Activated CD4-positive, alpha-beta T cell treated with anti-CD3 and anti-CD28 coated beads, Interleukin-2, Interleukin-4, amounts not matched to agents 100 ng/mL and 50 ng/mL, durations not matched to agents 16 hours and 8 hours (primary cell): ENCODE measurements at regions not wholly inside any gene's neighbourhood (a gene's known extent, or its start where the extent isn't known, plus 50 kb on each side); places are given as distances from the start of the nearest gene placed in this dataset.
"Not testable (repeated sequence)": the region's sequence is repeated elsewhere in the genome, so short reads cannot be mapped to it uniquely, and the experiment has no call there.

Source experiments
- DNase-seq: peaks from one replicate; pipeline ENCODE4 v3.0.0-alpha.2; 2020; ENCODE audit warnings: low spot score

GRCh38 chr3:28575746-28576613, 227.4 kb upstream of the AZI2 start:
- no peak for DNase-seq

GRCh38 chr3:28576614-28577200, 228.1 kb upstream of the AZI2 start:
- DNase-seq, result no peak

GRCh38 chr3:28577941-28578500, 229.4 kb upstream of the AZI2 start:
- DNase-seq, result no peak

DNA sequence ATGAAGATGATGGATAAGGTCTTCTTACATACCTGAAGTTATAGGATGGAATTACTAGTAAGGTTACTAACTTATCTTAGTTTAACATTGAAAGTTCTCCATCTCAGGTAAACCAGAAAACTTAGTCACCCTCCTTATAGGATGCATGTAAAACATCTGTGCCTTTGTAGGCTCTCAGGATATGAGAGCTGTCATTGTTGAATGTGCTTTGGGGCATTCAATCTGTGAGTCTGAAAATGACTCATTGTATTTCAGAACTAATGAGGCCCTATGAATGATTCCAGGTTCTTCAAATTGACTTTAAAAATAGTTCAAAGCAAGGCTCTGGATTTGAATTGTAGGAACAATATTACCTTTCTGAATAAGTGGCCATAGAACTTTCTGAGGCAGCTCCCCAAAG, 237.7 kb upstream of the AZI2 start:
- DNase-seq, result no peak

GRCh38 chr3:28587723-28588122, 239.1 kb upstream of the AZI2 start:
- no peak for DNase-seq

DNA sequence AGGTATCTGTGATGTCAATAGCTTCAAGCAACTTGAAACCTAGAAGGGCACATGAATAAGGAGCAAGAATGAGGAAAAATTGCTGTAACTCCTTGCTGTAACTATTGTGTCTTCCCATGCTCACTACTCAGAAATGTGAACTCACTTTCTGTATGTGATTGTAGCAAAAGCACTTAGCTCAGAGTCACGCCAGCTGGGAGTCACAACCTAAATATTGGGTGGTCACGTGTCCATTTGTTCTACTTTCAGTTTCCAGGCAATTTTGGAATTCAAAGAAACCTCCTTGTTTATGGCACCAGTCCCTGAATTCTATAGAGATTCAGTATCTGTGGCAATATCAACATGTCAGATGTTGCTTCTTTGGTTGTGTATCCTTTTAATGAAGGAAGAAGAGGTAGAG, 241.6 kb upstream of the AZI2 start:
- DNase-seq, result no peak

- DNase-seq, result no peak
Measured at GRCh38 chr3:28590860-28591259, 242.2 kb upstream of the AZI2 start.

- no peak for DNase-seq
Measured at GRCh38 chr3:28595372-28595771, 246.7 kb upstream of the AZI2 start.

- no peak for DNase-seq
Measured at GRCh38 chr3:28597452-28597851, 248.8 kb upstream of the AZI2 start.

- no peak for DNase-seq
Measured at GRCh38 chr3:28598165-28598564, 249.5 kb upstream of the AZI2 start.

GRCh38 chr3:28601291-28601690, 252.7 kb upstream of the AZI2 start:
- DNase-seq, result no peak

DNA sequence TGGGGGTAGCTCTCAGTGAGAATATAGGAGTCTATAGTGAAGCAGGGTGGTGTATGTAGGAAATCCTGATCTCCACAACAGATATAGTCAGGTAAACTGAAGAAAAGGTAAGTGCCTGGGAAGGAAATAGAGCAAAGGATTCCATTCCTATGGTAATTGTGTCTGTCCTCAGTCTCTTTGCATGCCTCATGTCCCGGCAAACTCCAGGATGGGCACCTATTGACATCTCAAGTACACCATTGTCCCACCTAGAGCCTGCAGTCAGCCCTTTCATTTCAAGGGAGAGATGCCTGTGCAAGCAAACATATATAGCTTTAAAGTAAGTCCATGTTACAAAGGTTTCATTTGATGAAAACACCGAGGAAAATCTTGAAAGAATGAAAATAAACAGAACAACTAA, 257.7 kb upstream of the AZI2 start:
- DNase-seq, result no peak

- DNase-seq, result no peak
Measured at GRCh38 chr3:28612232-28612631, 263.6 kb upstream of the AZI2 start.

DNA sequence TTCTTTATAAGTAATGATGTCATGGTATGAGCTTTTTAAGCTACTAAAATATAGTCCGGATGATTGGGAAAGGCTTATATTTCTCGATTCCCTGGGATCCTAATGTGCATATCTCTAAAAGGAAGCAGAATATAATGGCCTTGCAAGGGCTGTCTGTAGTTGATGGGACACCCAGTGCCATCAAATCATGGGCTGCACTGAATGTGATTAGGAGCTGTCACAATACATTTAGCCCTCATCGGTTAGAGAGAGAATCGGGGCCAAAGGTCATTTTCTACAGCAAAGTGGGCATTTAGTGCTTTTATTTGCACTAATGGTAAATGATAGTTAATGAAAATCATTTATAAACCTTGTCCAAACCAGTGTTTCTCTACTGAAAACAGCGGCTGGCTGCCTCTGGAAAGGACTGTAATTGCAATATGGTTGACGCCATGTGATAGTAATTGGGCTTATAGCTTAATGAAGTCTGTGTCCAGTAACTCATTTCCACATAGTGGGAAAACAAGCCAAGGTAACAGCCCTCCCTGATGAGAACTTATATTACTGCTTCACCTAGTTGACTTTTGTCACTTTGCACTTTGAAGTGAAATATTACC, 265.0 kb upstream of the AZI2 start:
- no peak for DNase-seq

DNA sequence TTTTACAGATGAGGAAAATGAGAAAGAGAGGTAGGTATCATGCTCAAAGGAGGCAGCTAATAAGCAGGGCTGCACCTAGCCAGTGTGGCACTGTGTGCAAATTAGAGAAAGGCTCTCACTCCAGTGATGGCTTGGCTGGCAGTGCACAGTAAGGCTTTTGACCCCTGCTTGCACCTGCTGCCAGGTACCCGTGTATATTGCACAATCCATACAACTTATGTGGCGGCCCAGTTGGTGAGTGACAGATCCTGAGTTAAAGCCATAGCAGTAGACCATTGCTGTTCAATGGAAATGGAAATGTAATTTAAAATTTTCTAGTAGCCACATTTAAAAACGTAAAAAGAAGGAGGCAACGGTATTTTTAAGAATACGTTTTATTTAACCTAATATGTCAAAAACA, 266.4 kb upstream of the AZI2 start:
- no peak for DNase-seq

DNA sequence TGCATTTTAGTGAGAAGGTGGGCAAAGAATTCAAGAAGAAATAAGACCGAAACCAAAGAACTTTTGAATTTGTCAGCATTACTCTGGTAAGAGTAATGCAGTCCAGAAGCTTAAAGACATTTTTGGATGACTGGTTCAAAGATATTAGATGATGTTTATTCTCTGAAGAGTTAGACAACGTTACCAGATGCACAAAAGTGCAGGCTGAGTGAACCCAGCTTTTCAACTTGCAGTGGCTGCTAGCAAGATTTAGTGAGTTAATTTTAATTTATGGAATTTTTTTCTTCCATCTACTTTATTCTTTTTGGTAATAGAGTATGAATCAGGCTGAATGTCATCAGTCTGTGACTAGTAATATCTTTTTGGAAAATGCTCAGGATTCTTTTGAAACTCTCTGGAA, 267.3 kb upstream of the AZI2 start:
- DNase-seq, result no peak

- no peak for DNase-seq
Measured at GRCh38 chr3:28617821-28618220, 269.2 kb upstream of the AZI2 start.

- no peak for DNase-seq
Measured at GRCh38 chr3:28623106-28623505, 274.5 kb upstream of the AZI2 start.

- no peak for DNase-seq
Measured at GRCh38 chr3:28624084-28624483, 275.5 kb upstream of the AZI2 start.

- DNase-seq, result not testable (repeated sequence)
Measured at GRCh38 chr3:28627843-28628242, 279.2 kb upstream of the AZI2 start.

- DNase-seq, result no peak
Measured at GRCh38 chr3:28634019-28634418, 285.4 kb upstream of the AZI2 start.

- DNase-seq, result no peak
Measured at GRCh38 chr3:28637742-28638141, 289.1 kb upstream of the AZI2 start.

- no peak for DNase-seq
Measured at GRCh38 chr3:28645149-28645548, 296.5 kb upstream of the AZI2 start.
